ENCODE measurements at regions not wholly inside any gene's neighbourhood (a gene's known extent, or its start where the extent isn't known, plus 50 kb on each side); places are given as distances from the start of the nearest gene placed in this dataset.

DNA sequence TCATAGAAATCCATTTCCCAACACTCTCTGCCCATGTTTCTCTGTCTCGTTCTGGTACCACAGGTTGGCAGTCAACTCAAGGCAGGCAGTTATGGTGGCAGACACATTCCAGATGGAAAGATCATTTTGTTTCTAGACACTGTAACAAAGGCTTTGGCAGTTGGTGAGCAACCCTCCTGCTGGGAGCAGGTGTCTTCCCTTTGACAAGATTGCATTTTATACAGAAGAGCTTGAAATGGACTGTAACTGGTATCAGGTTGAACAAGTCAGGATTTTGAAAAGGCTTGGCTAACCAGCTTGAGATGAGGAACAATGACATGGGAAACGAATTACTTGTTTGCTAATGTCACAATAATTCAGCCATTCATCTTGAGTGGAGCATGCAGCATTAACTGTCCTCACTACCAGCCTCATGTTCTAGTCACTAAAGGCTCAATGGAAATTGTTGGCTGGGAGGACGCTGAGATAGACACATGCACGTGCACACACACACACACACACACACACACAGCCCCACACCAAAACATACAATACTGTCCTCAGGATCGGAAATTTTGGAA lies 170.0 kb downstream of the SEMA6D start:
- Histone ChIP-seq H3K4me3 (no peak overlapping the region), H3K4me1 (no peaks in the 10 kb centered on the region), H3K27ac (no peak overlapping the region), H3K9me3 (no peaks in the 10 kb centered on the region), H3K36me3 (no peaks in the 10 kb centered on the region), H3K27me3 (no peaks in the 10 kb centered on the region)
- intact Hi-C loops (cut with DNase I), result no loop called here
- TF ChIP-seq, protein P1, sequence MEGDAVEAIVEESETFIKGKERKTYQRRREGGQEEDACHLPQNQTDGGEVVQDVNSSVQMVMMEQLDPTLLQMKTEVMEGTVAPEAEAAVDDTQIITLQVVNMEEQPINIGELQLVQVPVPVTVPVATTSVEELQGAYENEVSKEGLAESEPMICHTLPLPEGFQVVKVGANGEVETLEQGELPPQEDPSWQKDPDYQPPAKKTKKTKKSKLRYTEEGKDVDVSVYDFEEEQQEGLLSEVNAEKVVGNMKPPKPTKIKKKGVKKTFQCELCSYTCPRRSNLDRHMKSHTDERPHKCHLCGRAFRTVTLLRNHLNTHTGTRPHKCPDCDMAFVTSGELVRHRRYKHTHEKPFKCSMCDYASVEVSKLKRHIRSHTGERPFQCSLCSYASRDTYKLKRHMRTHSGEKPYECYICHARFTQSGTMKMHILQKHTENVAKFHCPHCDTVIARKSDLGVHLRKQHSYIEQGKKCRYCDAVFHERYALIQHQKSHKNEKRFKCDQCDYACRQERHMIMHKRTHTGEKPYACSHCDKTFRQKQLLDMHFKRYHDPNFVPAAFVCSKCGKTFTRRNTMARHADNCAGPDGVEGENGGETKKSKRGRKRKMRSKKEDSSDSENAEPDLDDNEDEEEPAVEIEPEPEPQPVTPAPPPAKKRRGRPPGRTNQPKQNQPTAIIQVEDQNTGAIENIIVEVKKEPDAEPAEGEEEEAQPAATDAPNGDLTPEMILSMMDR (IDR thresholded peaks at IDR 0.05), result no peak
- no peak for DNase-seq (ENCODE audit: low spot score in 2 of 2)

- no peak for DNase-seq (ENCODE audit: low spot score in 2 of 2)
- no peaks in the 10 kb centered on the region for H3K4me1 ChIP-seq
- intact Hi-C loops (cut with DNase I), result no loop called here
- H3K36me3 ChIP-seq, result no peaks in the 10 kb centered on the region
- H3K27me3 ChIP-seq, result no peaks in the 10 kb centered on the region
- H3K9me3 ChIP-seq, result no peaks in the 10 kb centered on the region
- TF ChIP-seq, protein P1 (IDR thresholded peaks at IDR 0.05), result no peak
- no peak overlapping the region for H3K27ac ChIP-seq
- no peak overlapping the region for H3K4me3 ChIP-seq
These were observed 171.2 kb downstream of the SEMA6D start for GRCh38 chr15:47888385-47889100.

DNA sequence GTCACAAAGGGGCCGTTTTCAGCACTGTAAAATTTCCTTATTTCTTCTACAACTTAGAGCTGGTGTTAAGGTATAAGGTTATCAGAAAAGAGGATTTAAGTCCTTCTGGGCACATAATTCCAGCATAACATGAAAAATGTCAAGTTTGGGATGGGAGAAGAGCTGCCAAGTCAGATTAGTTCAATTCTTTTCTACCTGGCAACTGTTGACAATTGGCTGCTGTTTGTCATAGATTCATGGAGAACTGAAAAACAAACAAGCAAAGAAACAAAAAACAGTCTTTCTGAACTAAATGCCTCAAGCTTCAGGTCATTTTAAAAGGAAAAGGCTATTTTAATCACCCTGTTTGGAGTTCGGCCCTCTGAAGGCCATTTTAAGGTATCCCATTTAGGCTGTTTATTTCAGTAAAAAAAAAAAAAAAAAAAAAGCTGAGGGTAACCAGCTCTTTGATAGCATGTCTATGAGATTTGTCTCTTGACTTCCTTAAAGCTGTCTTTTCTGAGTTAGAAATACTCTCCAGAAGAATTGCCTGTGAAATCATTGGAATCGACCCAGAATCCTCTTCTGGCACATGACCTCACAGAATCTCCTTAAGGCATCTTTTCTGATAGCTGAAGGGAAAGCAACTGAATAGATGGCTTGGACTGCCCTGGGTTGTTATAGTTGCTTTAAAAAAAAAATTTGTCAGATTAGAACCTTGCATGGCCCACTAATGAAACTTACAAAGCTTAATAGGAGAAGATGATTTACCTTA lies 173.3 kb downstream of the SEMA6D start:
- intact Hi-C loops (cut with DNase I), result no loop called here
- no peak overlapping the region for H3K27ac ChIP-seq
- H3K36me3 ChIP-seq, result no peaks in the 10 kb centered on the region
- H3K9me3 ChIP-seq, result no peaks in the 10 kb centered on the region
- no peaks in the 10 kb centered on the region for H3K4me1 ChIP-seq
- TF ChIP-seq, protein P1 (IDR thresholded peaks at IDR 0.05), result no peak
- H3K4me3 ChIP-seq, result no peak overlapping the region
- no peaks in the 10 kb centered on the region for H3K27me3 ChIP-seq
- no peak for DNase-seq (ENCODE audit: low spot score in 2 of 2)

DNA sequence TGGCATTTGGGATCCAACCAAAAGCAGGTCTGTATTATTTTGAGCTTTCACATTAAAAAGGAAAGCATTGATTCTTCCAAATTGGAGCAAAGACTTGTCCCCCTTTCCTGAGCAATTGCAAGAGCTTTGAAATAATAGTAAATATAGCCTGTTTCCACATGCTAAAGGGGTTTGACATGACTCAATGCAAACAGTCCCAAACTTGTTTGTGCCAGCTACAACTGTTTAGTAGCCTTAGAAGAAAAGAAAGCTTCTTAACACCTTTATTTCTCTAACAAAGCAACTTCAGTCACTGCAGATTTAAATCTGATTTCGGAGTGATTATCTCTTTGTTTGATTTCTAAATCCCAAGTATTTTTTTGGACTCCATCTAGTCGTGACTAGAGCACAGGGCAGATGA lies 180.2 kb downstream of the SEMA6D start:
- no peak for DNase-seq (ENCODE audit: low spot score in 2 of 2)
- no peaks in the 10 kb centered on the region for H3K9me3 ChIP-seq
- no peaks in the 10 kb centered on the region for H3K4me1 ChIP-seq
- H3K27ac ChIP-seq, result no peak overlapping the region
- no peaks in the 10 kb centered on the region for H3K36me3 ChIP-seq
- H3K4me3 ChIP-seq, result no peak overlapping the region
- no peaks in the 10 kb centered on the region for H3K27me3 ChIP-seq
- TF ChIP-seq, protein P1 (IDR thresholded peaks at IDR 0.05), result no peak
- intact Hi-C loops (cut with DNase I), result no loop called here

DNA sequence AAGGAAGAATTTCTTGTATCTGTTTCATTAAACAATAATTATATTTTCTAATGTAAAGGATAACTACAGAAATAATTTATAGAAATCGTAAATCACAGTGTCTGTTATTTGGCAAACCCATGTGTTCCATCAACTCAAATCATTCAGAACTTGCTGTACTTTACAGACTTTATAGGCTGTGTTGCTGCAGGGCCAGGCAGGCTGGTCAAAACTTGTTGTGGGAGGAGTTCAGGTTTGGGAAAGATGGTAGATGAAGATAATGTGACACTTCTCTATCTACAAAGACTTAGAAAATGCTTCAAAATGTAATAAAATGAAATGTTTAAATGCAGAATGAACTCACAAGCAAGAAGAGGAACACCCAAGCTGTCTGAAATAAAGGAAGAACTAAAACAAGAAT lies 183.4 kb downstream of the SEMA6D start:
- intact Hi-C loops (cut with DNase I), result no loop called here
- no peaks in the 10 kb centered on the region for H3K27me3 ChIP-seq

More for the DNA sequence above, 183.4 kb downstream of the SEMA6D start:
- no peaks in the 10 kb centered on the region for H3K36me3 ChIP-seq
- H3K4me1 ChIP-seq, result no peaks in the 10 kb centered on the region
- DNase-seq (ENCODE audit: low spot score in 2 of 2), result no peak
- H3K4me3 ChIP-seq, result no peak overlapping the region
- H3K9me3 ChIP-seq, result peaks cover 0 to 5% of the 10 kb centered on the region in 2 donors
- no peak overlapping the region for H3K27ac ChIP-seq
- TF ChIP-seq, protein P1 (IDR thresholded peaks at IDR 0.05), result no peak

All from ascending aorta (tissue), 2 donors.